C4-2B (cell line): ENCODE measurements at regions not wholly inside any gene's neighbourhood (a gene's known extent, or its start where the extent isn't known, plus 50 kb on each side); places are given as distances from the start of the nearest gene placed in this dataset.

Experiments
- CTCF ChIP-seq: fragments of 450-650 bp; conservative IDR thresholded peaks from 2 replicates; pipeline ENCODE4 v1.5.1; 2017; ENCODE audit warnings: mild to moderate bottlenecking
- ZFX ChIP-seq: fragments of 450-650 bp; IDR thresholded peaks from 2 replicates; pipeline ENCODE4 v1.6.1; 2017

- TF ChIP-seq CTCF (no peak), ZFX (no peak)
These were observed 326.2 kb upstream of the POT1 start for GRCh38 chr7:125255810-125256209.
